ENCODE measurements at regions not wholly inside any gene's neighbourhood (a gene's known extent, or its start where the extent isn't known, plus 50 kb on each side); places are given as distances from the start of the nearest gene placed in this dataset.

- Histone ChIP-seq H3K9ac (ENCODE audit: low read length) (no peak overlapping the region), H3K4me3 (ENCODE audit: low read length) (no peak overlapping the region), H2AFZ (ENCODE audit: low read length) (no peak overlapping the region), H3K4me1 (ENCODE audit: low read length) (no peaks in the 10 kb centered on the region), H3K27me3 (replicated peaks; ENCODE audit: insufficient read depth, low read length) (peaks cover 62% of the 10 kb centered on the region), H3K27ac (ENCODE audit: low read length) (no peak overlapping the region), H3K79me2 (ENCODE audit: low read length) (no peaks in the 10 kb centered on the region), H3K9me3 (replicated peaks; ENCODE audit: insufficient read depth, low read length) (no peaks in the 10 kb centered on the region), H3K4me2 (ENCODE audit: low read depth, low read length) (no peak overlapping the region), H4K20me1 (ENCODE audit: insufficient read depth, low read length) (no peaks in the 10 kb centered on the region), H3K36me3 (replicated peaks; ENCODE audit: insufficient read depth, low read length) (no peaks in the 10 kb centered on the region), H3F3A (ENCODE audit: insufficient read depth, low read length) (no peaks in the 10 kb centered on the region), H3K9me2 (replicated peaks; ENCODE audit: insufficient read depth, low read length) (no peaks in the 10 kb centered on the region)
- DNase-seq, result no peak
- TF ChIP-seq CTCF (IDR thresholded peaks at IDR 0.05; ENCODE audit: low read length) (no peak), EZH2phosphoT487 (IDR thresholded peaks at IDR 0.05; ENCODE audit: low read length) (no peak), EZH2 (optimal IDR thresholded peaks at IDR 0.05; ENCODE audit: low read depth, low read length) (no peak)
These were observed 488.3 kb downstream of the MN1 start for GRCh38 chr22:27312966-27313855.

- TF ChIP-seq EZH2 (optimal IDR thresholded peaks at IDR 0.05; ENCODE audit: low read depth, low read length), result no peak
- TF ChIP-seq EZH2phosphoT487 (IDR thresholded peaks at IDR 0.05; ENCODE audit: low read length), result no peak
- no peak for TF ChIP-seq CTCF (IDR thresholded peaks at IDR 0.05; ENCODE audit: low read length)
- H3K79me2 ChIP-seq (ENCODE audit: low read length), result no peaks in the 10 kb centered on the region
- H3K9me3 ChIP-seq (replicated peaks; ENCODE audit: insufficient read depth, low read length), result no peaks in the 10 kb centered on the region
- no peak overlapping the region for H3K4me2 ChIP-seq (ENCODE audit: low read depth, low read length)
- no peak overlapping the region for H3K4me3 ChIP-seq (ENCODE audit: low read length)
- DNase-seq, result no peak
- H3K4me1 ChIP-seq (ENCODE audit: low read length), result no peaks in the 10 kb centered on the region
- no peaks in the 10 kb centered on the region for H4K20me1 ChIP-seq (ENCODE audit: insufficient read depth, low read length)
- no peak overlapping the region for H3K9ac ChIP-seq (ENCODE audit: low read length)
- no peaks in the 10 kb centered on the region for H3K36me3 ChIP-seq (replicated peaks; ENCODE audit: insufficient read depth, low read length)
- H3K27me3 ChIP-seq (replicated peaks; ENCODE audit: insufficient read depth, low read length), result peaks cover 73% of the 10 kb centered on the region
- H2AFZ ChIP-seq (ENCODE audit: low read length), result no peak overlapping the region
- H3F3A ChIP-seq (ENCODE audit: insufficient read depth, low read length), result no peaks in the 10 kb centered on the region
- no peak overlapping the region for H3K27ac ChIP-seq (ENCODE audit: low read length)
- H3K9me2 ChIP-seq (replicated peaks; ENCODE audit: insufficient read depth, low read length), result no peaks in the 10 kb centered on the region
These were observed 487.2 kb downstream of the MN1 start for GRCh38 chr22:27314276-27314807.

GRCh38 chr22:27315833-27316232, 485.7 kb downstream of the MN1 start:
- DNase-seq, result no peak

More at GRCh38 chr22:27315833-27316232, 485.7 kb downstream of the MN1 start:
- Histone ChIP-seq H3K9ac (ENCODE audit: low read length) (no peak overlapping the region), H3K36me3 (replicated peaks; ENCODE audit: insufficient read depth, low read length) (no peaks in the 10 kb centered on the region), H3K4me3 (ENCODE audit: low read length) (no peak overlapping the region), H2AFZ (ENCODE audit: low read length) (no peak overlapping the region), H3K79me2 (ENCODE audit: low read length) (no peaks in the 10 kb centered on the region), H3F3A (ENCODE audit: insufficient read depth, low read length) (no peaks in the 10 kb centered on the region), H3K4me1 (ENCODE audit: low read length) (no peaks in the 10 kb centered on the region), H3K27ac (ENCODE audit: low read length) (no peak overlapping the region), H3K4me2 (ENCODE audit: low read depth, low read length) (no peak overlapping the region), H4K20me1 (ENCODE audit: insufficient read depth, low read length) (no peaks in the 10 kb centered on the region), H3K27me3 (replicated peaks; ENCODE audit: insufficient read depth, low read length) (peaks cover 75% of the 10 kb centered on the region), H3K9me2 (replicated peaks; ENCODE audit: insufficient read depth, low read length) (no peaks in the 10 kb centered on the region), H3K9me3 (replicated peaks; ENCODE audit: insufficient read depth, low read length) (no peaks in the 10 kb centered on the region)
- TF ChIP-seq EZH2 (optimal IDR thresholded peaks at IDR 0.05; ENCODE audit: low read depth, low read length) (no peak), CTCF (IDR thresholded peaks at IDR 0.05; ENCODE audit: low read length) (no peak), EZH2phosphoT487 (IDR thresholded peaks at IDR 0.05; ENCODE audit: low read length) (no peak)

Data from MM.1S (cell line).